Uterus (tissue), 3 donors: ENCODE measurements at regions not wholly inside any gene's neighbourhood (a gene's known extent, or its start where the extent isn't known, plus 50 kb on each side); places are given as distances from the start of the nearest gene placed in this dataset.

Experiments used
- DNase-seq, 2 donors: peaks; one replicate each; pipeline ENCODE4 v3.0.0-alpha.2; 2019 to 2020
- H3K27ac ChIP-seq, 2 donors: fragments of 200-600 bp; sonication (generic); 1 replicate in 1 of 2; 2 replicates in 1 of 2; pipeline ENCODE4 v1.5.1; 2016 to 2018
- H3K27me3 ChIP-seq, 2 donors: fragments of 200-600 bp; sonication (generic); one replicate each; pipeline ENCODE4 v1.5.1; 2018 to 2019; ENCODE audit warnings: control low read depth in 1 of 2
- H3K36me3 ChIP-seq, 2 donors: fragments of 200-600 bp; sonication (generic); one replicate each; pipeline ENCODE4 v1.5.1; 2019; ENCODE audit warnings: control low read depth in 1 of 2
- H3K4me1 ChIP-seq, 2 donors: fragments of 200-600 bp; sonication (generic); one replicate each; pipeline ENCODE4 v1.5.1; 2018 to 2019; ENCODE audit warnings: control low read depth in 1 of 2
- H3K4me3 ChIP-seq, 2 donors: fragments of 200-600 bp; sonication (generic); 1 replicate in 1 of 2; 2 replicates in 1 of 2; pipeline ENCODE4 v1.5.1; 2018 to 2019; ENCODE audit warnings: mild to moderate bottlenecking in 1 of 2
- H3K9me3 ChIP-seq, 2 donors: fragments of 200-600 bp; sonication (generic); one replicate each; pipeline ENCODE4 v1.5.1; 2019; ENCODE audit warnings: control low read depth in 1 of 2
- CTCF ChIP-seq, 4 experiments: fragments of 200-600 bp in 2 of 4; fragments of 450-650 bp in 2 of 4; sonication (generic) in 2 of 4; IDR thresholded peaks; one replicate each; pipeline ENCODE4 v1.5.1; 2016 to 2019; ENCODE audit warnings: antibody characterized with exemption in 4 of 4, mild to moderate bottlenecking in 2 of 4, moderate library complexity in 1 of 4
- POLR2A ChIP-seq, 2 donors: fragments of 450-650 bp; IDR thresholded peaks; one replicate each; pipeline ENCODE4 v1.6.1; 2016; ENCODE audit warnings: antibody characterized with exemption in 2 of 2, mild to moderate bottlenecking in 1 of 2, moderate library complexity in 1 of 2
- intact Hi-C: fragments of 100-400 bp; cut with DNase I; formaldehyde crosslinking; loops from one replicate; pipeline ENCODE4 v1.15.1; 2023; ENCODE audit warnings: low total_unique reads
- donor health status: DM: yes; HTN: yes; CAD: no.

GRCh38 chr20:16942051-16942450 is 193.9 kb downstream of the OTOR start:
- Histone ChIP-seq H3K4me1 (no peaks in the 10 kb centered on the region), H3K36me3 (no peaks in the 10 kb centered on the region), H3K9me3 (no peaks in the 10 kb centered on the region), H3K4me3 (no peak overlapping the region), H3K27me3 (no peaks in the 10 kb centered on the region), H3K27ac (no peak overlapping the region)
- DNase-seq, result no peak
- TF ChIP-seq POLR2A (IDR thresholded peaks at IDR 0.05) (no peak), CTCF (IDR thresholded peaks at IDR 0.05) (no peak)
- intact Hi-C loops, result no loop called here

GRCh38 chr20:16942756-16943155 is 194.6 kb downstream of the OTOR start:
- no peak for TF ChIP-seq POLR2A (IDR thresholded peaks at IDR 0.05)
- no peak for TF ChIP-seq CTCF (IDR thresholded peaks at IDR 0.05)
- H3K36me3 ChIP-seq, result no peaks in the 10 kb centered on the region
- no peaks in the 10 kb centered on the region for H3K4me1 ChIP-seq
- no peak overlapping the region for H3K27ac ChIP-seq
- intact Hi-C loops, result no loop called here
- H3K4me3 ChIP-seq, result no peak overlapping the region
- H3K9me3 ChIP-seq, result no peaks in the 10 kb centered on the region
- DNase-seq, result no peak
- H3K27me3 ChIP-seq, result no peaks in the 10 kb centered on the region

- DNase-seq, result no peak
- no peak overlapping the region for H3K27ac ChIP-seq
- no peaks in the 10 kb centered on the region for H3K9me3 ChIP-seq
- H3K36me3 ChIP-seq, result no peaks in the 10 kb centered on the region
- intact Hi-C loops, result no loop called here
- H3K27me3 ChIP-seq, result no peaks in the 10 kb centered on the region
- TF ChIP-seq POLR2A (IDR thresholded peaks at IDR 0.05), result no peak
- no peak for TF ChIP-seq CTCF (IDR thresholded peaks at IDR 0.05)
- H3K4me3 ChIP-seq, result no peak overlapping the region
- no peaks in the 10 kb centered on the region for H3K4me1 ChIP-seq
Observed at GRCh38 chr20:16944745-16945144, 196.6 kb downstream of the OTOR start.

GRCh38 chr20:16945619-16946018 is 197.5 kb downstream of the OTOR start:
- Histone ChIP-seq H3K4me1 (no peaks in the 10 kb centered on the region), H3K36me3 (no peaks in the 10 kb centered on the region), H3K4me3 (no peak overlapping the region), H3K27ac (no peak overlapping the region), H3K27me3 (no peaks in the 10 kb centered on the region), H3K9me3 (no peaks in the 10 kb centered on the region)
- intact Hi-C loops, result no loop called here
- DNase-seq, result no peak
- TF ChIP-seq POLR2A (IDR thresholded peaks at IDR 0.05) (no peak), CTCF (IDR thresholded peaks at IDR 0.05) (no peak)

GRCh38 chr20:16946097-16946496 is 197.9 kb downstream of the OTOR start:
- no peak overlapping the region for H3K27ac ChIP-seq
- no peaks in the 10 kb centered on the region for H3K36me3 ChIP-seq
- DNase-seq, result no peak
- no peaks in the 10 kb centered on the region for H3K9me3 ChIP-seq
- intact Hi-C loops, result no loop called here
- no peaks in the 10 kb centered on the region for H3K27me3 ChIP-seq
- TF ChIP-seq POLR2A (IDR thresholded peaks at IDR 0.05), result no peak
- TF ChIP-seq CTCF (IDR thresholded peaks at IDR 0.05), result no peak
- H3K4me1 ChIP-seq, result no peaks in the 10 kb centered on the region
- no peak overlapping the region for H3K4me3 ChIP-seq
